GM23338 (cell line): ENCODE measurements at regions not wholly inside any gene's neighbourhood (a gene's known extent, or its start where the extent isn't known, plus 50 kb on each side); places are given as distances from the start of the nearest gene placed in this dataset.
"Not testable (repeated sequence)": the region's sequence is repeated elsewhere in the genome, so short reads cannot be mapped to it uniquely, and the experiment has no call there.

Experiments used
- ATAC-seq: fragments of 200-7000 bp; cut with Tn5 transposase; 3 replicates; pipeline ENCODE4 v1.9.1; 2020
- DNase-seq: peaks from one replicate; pipeline ENCODE4 v3.0.0-alpha.2; 2015; ENCODE audit warnings: low spot score
- H2AFZ ChIP-seq: fragments of 200-600 bp; sonication (generic); 2 replicates; pipeline ENCODE4 v1.8.0; 2016; ENCODE audit warnings: antibody characterized with exemption, mild to moderate bottlenecking, moderate library complexity
- H3F3A ChIP-seq: fragments of 200-600 bp; sonication (generic); replicated peaks from 2 replicates; pipeline ENCODE4 v1.8.0; 2017; ENCODE audit warnings: antibody characterized with exemption, mixed run types, low read depth
- H3K27ac ChIP-seq: fragments of 200-600 bp; sonication (generic); 2 replicates; pipeline ENCODE4 v1.6.1; 2016; ENCODE audit warnings: low read depth
- H3K27me3 ChIP-seq: fragments of 200-600 bp; sonication (generic); 2 replicates; pipeline ENCODE4 v1.8.0; 2016; ENCODE audit warnings: mild to moderate bottlenecking, mixed run types, moderate library complexity; ENCODE audit not compliant: insufficient read depth
- H3K36me3 ChIP-seq: fragments of 200-600 bp; sonication (generic); 2 replicates; pipeline ENCODE4 v1.8.0; 2016; ENCODE audit warnings: mild to moderate bottlenecking; ENCODE audit not compliant: insufficient read depth
- H3K4me1 ChIP-seq: fragments of 200-600 bp; sonication (generic); 2 replicates; pipeline ENCODE4 v1.8.0; 2016; ENCODE audit warnings: mild to moderate bottlenecking, moderate library complexity; ENCODE audit not compliant: insufficient read depth
- H3K4me2 ChIP-seq: fragments of 200-600 bp; sonication (generic); 2 replicates; pipeline ENCODE4 v1.7.1; 2017; ENCODE audit warnings: mixed run types
- H3K4me3 ChIP-seq: fragments of 200-600 bp; sonication (generic); 2 replicates; pipeline ENCODE4 v1.6.1; 2016; ENCODE audit warnings: mixed run types
- H3K79me2 ChIP-seq: fragments of 200-600 bp; sonication (generic); replicated peaks from 2 replicates; pipeline ENCODE4 v1.8.0; 2017; ENCODE audit warnings: mild to moderate bottlenecking; ENCODE audit not compliant: insufficient read depth
- H3K9me2 ChIP-seq: fragments of 200-600 bp; sonication (generic); 2 replicates; pipeline ENCODE4 v1.8.0; 2017; ENCODE audit not compliant: insufficient read depth
- H4K20me1 ChIP-seq: fragments of 200-600 bp; sonication (generic); replicated peaks from 2 replicates; pipeline ENCODE4 v1.8.0; 2017; ENCODE audit warnings: mild to moderate bottlenecking; ENCODE audit not compliant: insufficient read depth
- H3K27ac Mint-ChIP-seq: 2 replicates; pipeline ENCODE4 v1.8.0; 2020; ENCODE audit warnings: inconsistent platforms, mild to moderate bottlenecking, moderate library complexity, mixed read lengths
- H3K27me3 Mint-ChIP-seq: 3 replicates; pipeline ENCODE4 v1.8.0; 2022; ENCODE audit warnings: low read depth, mild to moderate bottlenecking, moderate library complexity, mixed read lengths, inconsistent platforms; ENCODE audit not compliant: insufficient read depth, poor library complexity
- H3K36me3 Mint-ChIP-seq: 3 replicates; pipeline ENCODE4 v1.8.0; 2021; ENCODE audit warnings: low read depth, mild to moderate bottlenecking, inconsistent platforms, moderate library complexity, mixed read lengths
- H3K4me1 Mint-ChIP-seq: 3 replicates; pipeline ENCODE4 v1.8.0; 2020; ENCODE audit warnings: mild to moderate bottlenecking, inconsistent platforms, mixed read lengths
- H3K4me3 Mint-ChIP-seq: 3 replicates; pipeline ENCODE4 v1.8.0; 2021; ENCODE audit warnings: moderate library complexity, mild to moderate bottlenecking, inconsistent platforms, mixed read lengths
- H3K9me3 Mint-ChIP-seq: 3 replicates; pipeline ENCODE4 v1.8.0; 2020; ENCODE audit warnings: moderate library complexity, mild to moderate bottlenecking, inconsistent platforms, mixed read lengths
- CREB1 ChIP-seq: fragments of 250-450 bp; sonication (Bioruptor Pico); IDR thresholded peaks from 2 replicates; pipeline ENCODE4 v1.5.0; 2020; ENCODE audit warnings: low read depth, mild to moderate bottlenecking, moderate library complexity
- CTCF ChIP-seq, 2 experiments: fragments of 200-600 bp in 1 of 2; sonication (generic) in 1 of 2; conservative IDR thresholded peaks; 2 replicates each; pipeline versions ENCODE4 v1.5.1 to v1.6.1; 2016 to 2017; ENCODE audit warnings: antibody characterized with exemption in 2 of 2, low read depth in 2 of 2, mild to moderate bottlenecking in 2 of 2, moderate library complexity in 1 of 2
- ETS1 ChIP-seq: IDR thresholded peaks from 2 replicates; pipeline ENCODE4 v1.6.1; 2016; ENCODE audit warnings: antibody characterized with exemption
- EZH2 ChIP-seq: fragments of 200-600 bp; sonication (generic); IDR thresholded peaks from one replicate; pipeline ENCODE4 v1.8.0; 2017; ENCODE audit warnings: antibody characterized with exemption, mild to moderate bottlenecking, low read depth; ENCODE audit not compliant: unreplicated experiment
- EZH2phosphoT487 ChIP-seq: fragments of 200-600 bp; sonication (generic); IDR thresholded peaks from one replicate; pipeline ENCODE4 v1.8.1; 2018; ENCODE audit warnings: antibody characterized with exemption; ENCODE audit not compliant: unreplicated experiment
- JUNB ChIP-seq: IDR thresholded peaks from one replicate; pipeline ENCODE4 v1.6.1; 2016; ENCODE audit warnings: antibody characterized with exemption; ENCODE audit not compliant: unreplicated experiment
- NANOG ChIP-seq: IDR thresholded peaks from 2 replicates; pipeline ENCODE4 v1.6.1; 2016; ENCODE audit warnings: antibody characterized with exemption, borderline replicate concordance
- REST ChIP-seq: IDR thresholded peaks from one replicate; pipeline ENCODE4 v1.6.1; 2018; ENCODE audit warnings: antibody characterized with exemption; ENCODE audit not compliant: unreplicated experiment
- STAT1 ChIP-seq: IDR thresholded peaks from one replicate; pipeline ENCODE4 v1.6.1; 2016; ENCODE audit warnings: antibody characterized with exemption; ENCODE audit not compliant: unreplicated experiment
- ZNF114 ChIP-seq: fragments of 250-450 bp; sonication (Bioruptor Pico); IDR thresholded peaks from 2 replicates; pipeline ENCODE4 v1.5.0; 2020; ENCODE audit warnings: mild to moderate bottlenecking, moderate library complexity
- ZNF331 ChIP-seq: fragments of 250-450 bp; sonication (Bioruptor Pico); IDR thresholded peaks from 2 replicates; pipeline ENCODE4 v1.5.0; 2020; ENCODE audit warnings: low read depth, mild to moderate bottlenecking, moderate library complexity

GRCh38 chr3:102732581-102732980, 297.8 kb downstream of the ZPLD1 start:
- not testable (repeated sequence) for H3F3A ChIP-seq, H3K4me2 ChIP-seq, H3K79me2 ChIP-seq, H3K4me3 Mint-ChIP-seq, H4K20me1 ChIP-seq, ATAC-seq, H3K27ac Mint-ChIP-seq, H3K27me3 Mint-ChIP-seq, H3K27me3 ChIP-seq, H3K9me3 Mint-ChIP-seq, H3K27ac ChIP-seq, H3K4me3 ChIP-seq, H3K36me3 Mint-ChIP-seq, H3K36me3 ChIP-seq, DNase-seq
- Histone ChIP-seq H3K9me2 (peaks cover 26% of the 10 kb centered on the region), H3K4me1 (peaks cover 13% of the 10 kb centered on the region), H2AFZ (peak overlapping the region; percentile 77; the same call in 1 of the 2 replicates)
- peaks cover 21% of the 10 kb centered on the region for H3K4me1 Mint-ChIP-seq

- no peaks in the 10 kb centered on the region for H3K27me3 ChIP-seq
- H3K9me2 ChIP-seq = peaks cover 26% of the 10 kb centered on the region
- no peak overlapping the region for H3K4me3 ChIP-seq
- H3K36me3 Mint-ChIP-seq = 0 out of 3 replicates have a peak, but pooled peaks cover 4% of the 10 kb centered on the region
- no peaks in the 10 kb centered on the region for H3K79me2 ChIP-seq
- ATAC-seq (no peak; the same call in 2 of the 3 replicates), DNase-seq (peak; percentile 37)
- peaks cover 13% of the 10 kb centered on the region for H3K4me1 ChIP-seq
- H3K4me1 Mint-ChIP-seq = peaks cover 21% of the 10 kb centered on the region
- H3K27ac Mint-ChIP-seq = peak overlapping the region; percentile 84
- no peaks in the 10 kb centered on the region for H3F3A ChIP-seq
- no peak overlapping the region for H3K4me3 Mint-ChIP-seq
- no peaks in the 10 kb centered on the region for H3K36me3 ChIP-seq
- peak overlapping the region; percentile 48; the same call in 1 of the 2 replicates for H3K27ac ChIP-seq
- peak; percentile 20; the same call in 1 of the 2 replicates for TF ChIP-seq NANOG
- no peak for TF ChIP-seq CREB1 (CRISPR knock-in tag)
- no peaks in the 10 kb centered on the region for H4K20me1 ChIP-seq
- no peaks in the 10 kb centered on the region for H3K9me3 Mint-ChIP-seq
- no peak overlapping the region for H3K4me2 ChIP-seq
- H2AFZ ChIP-seq = no peak overlapping the region
- H3K27me3 Mint-ChIP-seq = peaks cover 4% of the 10 kb centered on the region
These were observed 299.2 kb downstream of the ZPLD1 start for GRCh38 chr3:102733791-102734563.

DNA sequence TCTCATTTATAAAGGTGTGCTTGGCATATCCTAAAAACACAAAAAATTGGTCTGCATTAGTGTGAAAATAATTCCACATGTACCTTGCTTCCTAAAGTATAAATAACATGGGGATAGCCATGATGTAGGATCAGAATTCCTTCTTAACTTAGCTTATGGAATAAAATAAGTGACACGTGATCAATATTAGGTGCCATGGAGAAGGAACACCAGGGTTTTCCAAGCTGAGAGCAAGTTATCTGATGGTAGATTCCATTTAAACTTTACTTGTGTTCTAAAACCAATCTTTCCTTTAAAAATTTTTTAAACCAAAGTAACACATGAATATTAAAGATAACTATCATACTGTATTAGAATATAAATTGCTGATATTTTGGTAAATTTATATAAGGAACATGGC, 300.5 kb downstream of the ZPLD1 start:
- Mint-ChIP-seq H3K36me3 (0 out of 3 replicates have a peak, but pooled peaks cover 4% of the 10 kb centered on the region), H3K9me3 (no peaks in the 10 kb centered on the region), H3K4me3 (no peak overlapping the region), H3K27me3 (peaks cover 4% of the 10 kb centered on the region), H3K4me1 (peaks cover 21% of the 10 kb centered on the region), H3K27ac (no peak overlapping the region)
- no peak overlapping the region for H3K4me3 ChIP-seq
- peaks cover 13% of the 10 kb centered on the region for H3K4me1 ChIP-seq
- DNase-seq (no peak), ATAC-seq (no peak)
- peaks cover 26% of the 10 kb centered on the region for H3K9me2 ChIP-seq
- no peak overlapping the region for H2AFZ ChIP-seq
- H3K79me2 ChIP-seq = no peaks in the 10 kb centered on the region
- no peaks in the 10 kb centered on the region for H3F3A ChIP-seq
- no peaks in the 10 kb centered on the region for H3K36me3 ChIP-seq
- no peaks in the 10 kb centered on the region for H4K20me1 ChIP-seq
- no peaks in the 10 kb centered on the region for H3K27me3 ChIP-seq
- H3K4me2 ChIP-seq = no peak overlapping the region
- no peak overlapping the region for H3K27ac ChIP-seq
- TF ChIP-seq EZH2phosphoT487 = no peak
- no peak for TF ChIP-seq JUNB
- no peak for TF ChIP-seq ZNF331 (CRISPR knock-in tag)
- TF ChIP-seq REST = no peak
- no peak for TF ChIP-seq NANOG
- no peak for TF ChIP-seq ETS1
- TF ChIP-seq CREB1 (CRISPR knock-in tag) = no peak
- TF ChIP-seq CTCF (conservative IDR thresholded peaks at IDR 0.05; ENCODE audit: low read depth in 2 of 2) = no peak
- no peak for TF ChIP-seq EZH2
- no peak for TF ChIP-seq ZNF114 (CRISPR knock-in tag)
- no peak for TF ChIP-seq STAT1
